IMR-90 (cell line): ENCODE measurements at regions not wholly inside any gene's neighbourhood (a gene's known extent, or its start where the extent isn't known, plus 50 kb on each side); places are given as distances from the start of the nearest gene placed in this dataset.

ENCODE experiments used
- MAFK ChIP-seq: IDR thresholded peaks from 2 replicates; pipeline ENCODE4 v1.6.1; 2012; ENCODE audit warnings: low read depth, low read length, improper control_type of control experiment
- MXI1 ChIP-seq: IDR thresholded peaks from 2 replicates; pipeline ENCODE4 v1.6.1; 2012; ENCODE audit warnings: low read depth, mild to moderate bottlenecking, low read length, moderate library complexity, borderline replicate concordance
- POLR2A ChIP-seq: IDR thresholded peaks from 2 replicates; pipeline ENCODE4 v1.6.1; 2012; ENCODE audit warnings: mild to moderate bottlenecking, low read depth, low read length
- RFX5 ChIP-seq: IDR thresholded peaks from 2 replicates; pipeline ENCODE4 v1.8.0; 2012; ENCODE audit warnings: low read depth, mild to moderate bottlenecking, low read length, moderate library complexity
- SMC3 ChIP-seq: fragments of 150-350 bp; IDR thresholded peaks from 2 replicates; pipeline ENCODE4 v1.6.1; 2016; ENCODE audit warnings: low read depth, mild to moderate bottlenecking, antibody characterized with exemption, low read length, moderate library complexity
- TF ChIP-seq, protein P1 (sequence below): fragments of 150-350 bp; IDR thresholded peaks from 2 replicates; pipeline ENCODE4 v1.6.1; 2016; ENCODE audit warnings: low read depth, mild to moderate bottlenecking, low read length, moderate library complexity, borderline replicate concordance
- TF ChIP-seq, protein P2 (sequence below): conservative IDR thresholded peaks from 2 replicates; pipeline ENCODE4 v1.5.1; 2012; ENCODE audit warnings: mild to moderate bottlenecking, low read depth, low read length, improper control_type of control experiment

DNA sequence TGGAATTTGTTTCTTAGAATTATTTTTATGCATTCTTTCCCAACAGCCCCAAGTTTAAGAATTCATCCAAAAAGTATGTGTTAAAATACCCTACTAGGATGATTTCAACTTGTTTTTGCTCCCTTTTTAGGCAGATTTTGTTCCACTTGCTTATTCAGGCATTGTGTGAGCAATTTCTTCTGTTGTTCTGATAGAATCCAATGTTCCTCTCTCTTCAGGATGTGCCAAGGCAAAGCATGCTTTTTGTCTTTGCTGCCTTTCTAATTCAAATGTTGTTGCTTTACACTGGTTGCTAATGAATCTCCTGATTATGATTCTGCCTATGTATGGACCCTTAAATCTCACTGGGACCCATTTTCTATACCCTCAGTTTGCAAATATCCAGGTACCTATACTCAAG lies 131.2 kb upstream of the ARHGAP42 start:
- TF ChIP-seq, protein P1, sequence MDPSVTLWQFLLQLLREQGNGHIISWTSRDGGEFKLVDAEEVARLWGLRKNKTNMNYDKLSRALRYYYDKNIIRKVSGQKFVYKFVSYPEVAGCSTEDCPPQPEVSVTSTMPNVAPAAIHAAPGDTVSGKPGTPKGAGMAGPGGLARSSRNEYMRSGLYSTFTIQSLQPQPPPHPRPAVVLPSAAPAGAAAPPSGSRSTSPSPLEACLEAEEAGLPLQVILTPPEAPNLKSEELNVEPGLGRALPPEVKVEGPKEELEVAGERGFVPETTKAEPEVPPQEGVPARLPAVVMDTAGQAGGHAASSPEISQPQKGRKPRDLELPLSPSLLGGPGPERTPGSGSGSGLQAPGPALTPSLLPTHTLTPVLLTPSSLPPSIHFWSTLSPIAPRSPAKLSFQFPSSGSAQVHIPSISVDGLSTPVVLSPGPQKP = no peak
- TF ChIP-seq, protein P2, sequence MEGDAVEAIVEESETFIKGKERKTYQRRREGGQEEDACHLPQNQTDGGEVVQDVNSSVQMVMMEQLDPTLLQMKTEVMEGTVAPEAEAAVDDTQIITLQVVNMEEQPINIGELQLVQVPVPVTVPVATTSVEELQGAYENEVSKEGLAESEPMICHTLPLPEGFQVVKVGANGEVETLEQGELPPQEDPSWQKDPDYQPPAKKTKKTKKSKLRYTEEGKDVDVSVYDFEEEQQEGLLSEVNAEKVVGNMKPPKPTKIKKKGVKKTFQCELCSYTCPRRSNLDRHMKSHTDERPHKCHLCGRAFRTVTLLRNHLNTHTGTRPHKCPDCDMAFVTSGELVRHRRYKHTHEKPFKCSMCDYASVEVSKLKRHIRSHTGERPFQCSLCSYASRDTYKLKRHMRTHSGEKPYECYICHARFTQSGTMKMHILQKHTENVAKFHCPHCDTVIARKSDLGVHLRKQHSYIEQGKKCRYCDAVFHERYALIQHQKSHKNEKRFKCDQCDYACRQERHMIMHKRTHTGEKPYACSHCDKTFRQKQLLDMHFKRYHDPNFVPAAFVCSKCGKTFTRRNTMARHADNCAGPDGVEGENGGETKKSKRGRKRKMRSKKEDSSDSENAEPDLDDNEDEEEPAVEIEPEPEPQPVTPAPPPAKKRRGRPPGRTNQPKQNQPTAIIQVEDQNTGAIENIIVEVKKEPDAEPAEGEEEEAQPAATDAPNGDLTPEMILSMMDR = no peak
- no peak for TF ChIP-seq POLR2A
- no peak for TF ChIP-seq MXI1
- TF ChIP-seq SMC3 = no peak
- no peak for TF ChIP-seq RFX5
- TF ChIP-seq MAFK = no peak
